H1 (cell line): ENCODE measurements at regions not wholly inside any gene's neighbourhood (a gene's known extent, or its start where the extent isn't known, plus 50 kb on each side); places are given as distances from the start of the nearest gene placed in this dataset.

ENCODE experiments used
- CTCF ChIA-PET: fragments of 300-600 bp; sonication (Branson Sonifier 250); formaldehyde crosslinking; loops from one replicate; lab custom pipeline; 2021; ENCODE audit not compliant: partially characterized antibody; lab: Charles Lee
- POLR2A ChIA-PET: fragments of 300-600 bp; sonication (Branson Sonifier 250); formaldehyde crosslinking; loops from one replicate; lab custom pipeline; 2021; ENCODE audit warnings: inconsistent platforms; ENCODE audit not compliant: partially characterized antibody; lab: Charles Lee
- DNase-seq, 2 experiments: peaks; one replicate each; pipeline versions ENCODE4 v3.0.0 to v3.0.0-alpha.2; 2010 to 2022; ENCODE audit warnings: low spot score in 2 of 2, low read depth in 1 of 2, mixed read lengths in 1 of 2
- FAIRE-seq: peaks from 2 replicates; lab custom pipeline; 2011; peaks lifted over from hg19 to GRCh38; lab: Jason Lieb, UNC
- H2AFZ ChIP-seq: 2 replicates; pipeline ENCODE4 v1.8.1; 2012; ENCODE audit warnings: low read length, inconsistent platforms
- H2AK5ac ChIP-seq: 2 replicates; pipeline ENCODE4 v1.6.1; 2013; ENCODE audit warnings: low read depth, low read length
- H2BK120ac ChIP-seq: replicated peaks from 2 replicates; pipeline ENCODE3; 2013; ENCODE audit warnings: low read depth, low read length, inconsistent platforms
- H2BK12ac ChIP-seq: 2 replicates; pipeline ENCODE4 v1.6.1; 2013; ENCODE audit warnings: low read depth, low read length
- H2BK15ac ChIP-seq: 2 replicates; pipeline ENCODE4 v1.6.1; 2013; ENCODE audit warnings: low read length
- H2BK20ac ChIP-seq: 2 replicates; pipeline ENCODE4 v1.6.1; 2013; ENCODE audit warnings: low read length
- H2BK5ac ChIP-seq: 2 replicates; pipeline ENCODE4 v1.6.1; 2013; ENCODE audit warnings: low read depth, low read length
- H3K14ac ChIP-seq: 2 replicates; pipeline ENCODE4 v1.6.1; 2013; ENCODE audit warnings: inconsistent platforms; ENCODE audit not compliant: insufficient read length
- H3K18ac ChIP-seq: 2 replicates; pipeline ENCODE4 v1.6.1; 2013; ENCODE audit warnings: low read length; ENCODE audit errors: extremely low read depth
- H3K23ac ChIP-seq: 2 replicates; pipeline ENCODE4 v1.6.1; 2013; ENCODE audit warnings: inconsistent platforms; ENCODE audit not compliant: insufficient read length
- H3K23me2 ChIP-seq: 2 replicates; pipeline ENCODE4 v1.6.1; 2013; ENCODE audit warnings: low read depth, low read length
- H3K27ac ChIP-seq: 2 replicates; pipeline ENCODE4 v1.6.1; 2011; ENCODE audit warnings: low read depth, low read length, inconsistent platforms
- H3K27me3 ChIP-seq, 4 experiments: replicated peaks in 1 of 4; 1 replicate in 1 of 4; 2 replicates in 3 of 4; pipeline versions ENCODE4 v1.6.1 to v1.8.1; 2011 to 2013; ENCODE audit warnings: low read length in 3 of 4, mild to moderate bottlenecking in 3 of 4, inconsistent platforms in 2 of 4, mixed read lengths in 2 of 4, moderate library complexity in 1 of 4; ENCODE audit not compliant: control insufficient read depth in 3 of 4, insufficient read depth in 3 of 4; ENCODE audit errors: extremely low read depth in 1 of 4
- H3K36me3 ChIP-seq, 4 experiments: 2 replicates each; pipeline versions ENCODE4 v1.6.1 to v1.8.1; 2011 to 2013; ENCODE audit warnings: mild to moderate bottlenecking in 4 of 4, low read length in 3 of 4, moderate library complexity in 2 of 4, control low read depth in 1 of 4, inconsistent platforms in 1 of 4; ENCODE audit not compliant: insufficient read depth in 4 of 4, control insufficient read depth in 2 of 4
- H3K4ac ChIP-seq: replicated peaks from 2 replicates; pipeline ENCODE3; 2013; ENCODE audit warnings: low read length, low read depth, mixed read lengths, inconsistent platforms; ENCODE audit not compliant: insufficient read length
- H3K4me1 ChIP-seq, 4 experiments: replicated peaks in 1 of 4; 1 replicate in 1 of 4; 2 replicates in 3 of 4; pipeline versions ENCODE4 v1.6.1 to v1.8.1; 2011 to 2013; ENCODE audit warnings: low read length in 3 of 4, inconsistent platforms in 2 of 4, mixed read lengths in 1 of 4; ENCODE audit not compliant: insufficient read depth in 4 of 4, control insufficient read depth in 3 of 4
- H3K4me2 ChIP-seq, 2 experiments: 2 replicates each; pipeline versions ENCODE4 v1.6.1 to v1.8.1; 2011 to 2013; ENCODE audit warnings: low read depth in 2 of 2, low read length in 2 of 2, control low read depth in 1 of 2, inconsistent platforms in 1 of 2, mild to moderate bottlenecking in 1 of 2; ENCODE audit not compliant: insufficient read depth in 1 of 2
- H3K4me3 ChIP-seq, 4 experiments: fragments of 200-600, 300-600 bp in 1 of 4; sonication (generic), shearing (Covaris generic), sonication (Bioruptor Twin) in 1 of 4; 2 replicates each; pipeline versions ENCODE4 v1.5.1 to v1.8.1; 2011 to 2016; ENCODE audit warnings: low read length in 4 of 4, low read depth in 3 of 4, control low read depth in 2 of 4, inconsistent platforms in 2 of 4, mild to moderate bottlenecking in 2 of 4, mixed read lengths in 1 of 4, moderate library complexity in 1 of 4; ENCODE audit not compliant: insufficient read depth in 2 of 4; ENCODE audit errors: extremely low read depth in 1 of 4
- H3K56ac ChIP-seq: replicated peaks from 2 replicates; pipeline ENCODE3; 2013; ENCODE audit warnings: low read depth, mild to moderate bottlenecking, mixed read lengths, low read length, inconsistent platforms; ENCODE audit not compliant: insufficient read length
- H3K79me1 ChIP-seq: 2 replicates; pipeline ENCODE4 v1.6.1; 2013; ENCODE audit warnings: low read depth, low read length, control low read depth
- H3K79me2 ChIP-seq, 2 experiments: 2 replicates each; pipeline versions ENCODE4 v1.6.1 to v1.8.1; 2012 to 2013; ENCODE audit warnings: low read length in 2 of 2, mild to moderate bottlenecking in 2 of 2, inconsistent platforms in 1 of 2; ENCODE audit not compliant: insufficient read depth in 2 of 2, control insufficient read depth in 1 of 2
- H3K9ac ChIP-seq, 4 experiments: replicated peaks in 1 of 4; 1 replicate in 1 of 4; 2 replicates in 3 of 4; pipeline versions ENCODE4 v1.6.1 to v1.8.1; 2011 to 2013; ENCODE audit warnings: low read depth in 3 of 4, low read length in 3 of 4, control low read depth in 2 of 4, mild to moderate bottlenecking in 2 of 4, moderate library complexity in 2 of 4, inconsistent platforms in 1 of 4; ENCODE audit errors: extremely low read depth in 1 of 4
- H3K9me3 ChIP-seq, 2 experiments: 2 replicates each; pipeline versions ENCODE4 v1.6.1 to v1.8.1; 2012 to 2013; ENCODE audit warnings: mild to moderate bottlenecking in 2 of 2, moderate library complexity in 2 of 2, control low read depth in 1 of 2, inconsistent platforms in 1 of 2, low read depth in 1 of 2, low read length in 1 of 2, mixed read lengths in 1 of 2; ENCODE audit not compliant: insufficient read depth in 2 of 2
- H4K20me1 ChIP-seq, 2 experiments: replicated peaks in 1 of 2; 2 replicates each; pipeline versions ENCODE3 to v1.8.1; 2011 to 2013; ENCODE audit warnings: inconsistent platforms in 2 of 2, low read length in 2 of 2, mild to moderate bottlenecking in 1 of 2; ENCODE audit not compliant: insufficient read depth in 2 of 2, control insufficient read depth in 1 of 2
- H4K5ac ChIP-seq: 2 replicates; pipeline ENCODE4 v1.6.1; 2013; ENCODE audit warnings: low read length, low read depth, mixed read lengths, inconsistent platforms; ENCODE audit not compliant: insufficient read length
- H4K8ac ChIP-seq: 2 replicates; pipeline ENCODE4 v1.8.0; 2013; ENCODE audit warnings: mild to moderate bottlenecking, moderate library complexity, low read length, inconsistent platforms; ENCODE audit not compliant: insufficient read depth; ENCODE audit errors: extremely low read depth
- H4K91ac ChIP-seq: replicated peaks from 2 replicates; pipeline ENCODE3; 2013; ENCODE audit warnings: low read length, mixed read lengths, inconsistent platforms; ENCODE audit not compliant: insufficient read length
- BCL11A ChIP-seq, 2 experiments: IDR thresholded peaks; one replicate each; pipeline ENCODE4 v1.6.1; 2011; ENCODE audit warnings: low read depth in 2 of 2, low read length in 2 of 2, mild to moderate bottlenecking in 2 of 2
- CEBPB ChIP-seq: IDR thresholded peaks from 2 replicates; pipeline ENCODE4 v1.6.1; 2012; ENCODE audit warnings: low read depth, low read length
- CHD2 ChIP-seq: IDR thresholded peaks from 2 replicates; pipeline ENCODE4 v1.6.1; 2012; ENCODE audit warnings: low read length, improper control_type of control experiment
- CREB1 ChIP-seq: IDR thresholded peaks from 2 replicates; pipeline ENCODE4 v1.6.1; 2012; ENCODE audit warnings: inconsistent platforms
- CTBP2 ChIP-seq: IDR thresholded peaks from 2 replicates; pipeline ENCODE4 v1.7.0; 2011; ENCODE audit warnings: borderline replicate concordance, mild to moderate bottlenecking, moderate library complexity, mixed read lengths, low read length; ENCODE audit not compliant: insufficient read depth, insufficient read length
- FOSL1 ChIP-seq: IDR thresholded peaks from 2 replicates; pipeline ENCODE4 v1.6.1; 2011; ENCODE audit warnings: mild to moderate bottlenecking, low read depth, low read length, moderate library complexity; ENCODE audit not compliant: insufficient read depth
- HDAC6 ChIP-seq: IDR thresholded peaks from one replicate; pipeline ENCODE4 v1.7.1; 2012; ENCODE audit warnings: low read depth, mild to moderate bottlenecking, inconsistent platforms, low read length, moderate library complexity
- KDM4A ChIP-seq: IDR thresholded peaks from one replicate; pipeline ENCODE4 v1.7.1; 2012; ENCODE audit warnings: low read depth, mild to moderate bottlenecking, moderate library complexity, low read length, inconsistent platforms; ENCODE audit not compliant: severe bottlenecking
- MAFK ChIP-seq: IDR thresholded peaks from 2 replicates; pipeline ENCODE4 v1.6.1; 2012; ENCODE audit warnings: low read depth, mild to moderate bottlenecking, improper control_type of control experiment, low read length
- PHF8 ChIP-seq: fragments of 200-600 bp; sonication (generic); conservative IDR thresholded peaks from 2 replicates; pipeline ENCODE4 v1.7.1; 2012; ENCODE audit warnings: low read depth, mild to moderate bottlenecking, inconsistent platforms, low read length, moderate library complexity
- POLR2A ChIP-seq, 2 experiments: IDR thresholded peaks; 1 replicate in 1 of 2; 2 replicates in 1 of 2; pipeline ENCODE4 v1.6.1; 2011; ENCODE audit warnings: low read depth in 2 of 2, low read length in 2 of 2, mild to moderate bottlenecking in 2 of 2; ENCODE audit errors: control extremely low read depth in 1 of 2
- POLR2AphosphoS5 ChIP-seq: IDR thresholded peaks from 2 replicates; pipeline ENCODE4 v1.6.1; 2011; ENCODE audit warnings: low read depth, low read length
- POU5F1 ChIP-seq: IDR thresholded peaks from 2 replicates; pipeline ENCODE4 v1.6.1; 2011; ENCODE audit warnings: low read depth, mild to moderate bottlenecking, low read length, moderate library complexity
- SIN3A ChIP-seq, 2 experiments: IDR thresholded peaks in 1 of 2; conservative IDR thresholded peaks in 1 of 2; 2 replicates each; pipeline ENCODE4 v1.6.1; 2011 to 2012; ENCODE audit warnings: low read length in 2 of 2, improper control_type of control experiment in 1 of 2, low read depth in 1 of 2, mild to moderate bottlenecking in 1 of 2
- SP2 ChIP-seq: IDR thresholded peaks from 2 replicates; pipeline ENCODE4 v1.6.1; 2012; ENCODE audit warnings: mild to moderate bottlenecking, low read length, inconsistent platforms
- TEAD4 ChIP-seq: IDR thresholded peaks from 2 replicates; pipeline ENCODE4 v1.6.1; 2012; ENCODE audit warnings: low read depth, low read length, inconsistent platforms, mixed read lengths
- WGBS, 2 experiments: shearing (Covaris generic) in 1 of 2; methylation state at CpG; one replicate each; pipeline versions ENCODE4 v1.1.6 to v1.1.7; 2013 to 2015; ENCODE audit warnings: low lambda C conversion rate in 2 of 2, mixed read lengths in 2 of 2, inconsistent platforms in 1 of 2, low coverage in 1 of 2, missing lambda C conversion rate in 1 of 2; ENCODE audit not compliant: insufficient replicate concordance in 2 of 2, insufficient coverage in 1 of 2, insufficient read length in 1 of 2; ENCODE audit errors: extremely low coverage in 1 of 2, missing lambda C conversion rate in 1 of 2; 5-methylcytosine and 5-hydroxymethylcytosine counted together
- TF ChIP-seq, protein P1 (sequence below): IDR thresholded peaks from 2 replicates; pipeline ENCODE4 v1.6.1; 2012; ENCODE audit warnings: inconsistent platforms

DNA sequence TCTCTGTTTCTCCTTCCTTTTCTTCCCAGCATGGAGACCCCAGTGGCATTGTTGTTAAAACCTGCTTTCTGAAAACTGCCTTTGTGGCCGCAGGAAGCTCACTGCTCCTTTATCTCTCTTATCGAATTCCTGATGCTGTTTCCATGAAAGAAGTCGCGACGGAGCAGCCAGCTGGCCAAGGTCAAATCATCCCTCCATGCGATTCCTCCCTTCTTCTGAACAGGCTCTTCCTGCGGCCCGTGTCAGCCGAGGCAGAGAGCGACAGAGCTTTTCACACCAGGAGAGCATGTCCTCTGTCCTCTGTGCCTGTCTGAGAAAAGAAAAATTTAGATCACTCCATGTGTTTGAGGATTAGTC is 242.1 kb upstream of the PITRM1 start:
- Histone ChIP-seq H3K27me3 (no peaks in the 10 kb centered on the region), H3K18ac (no peak overlapping the region), H3K9me3 (no peaks in the 10 kb centered on the region), H3K4ac (no peak overlapping the region), H2BK5ac (no peak overlapping the region), H3K23ac (no peak overlapping the region), H2BK15ac (no peak overlapping the region), H3K4me1 (no peaks in the 10 kb centered on the region), H4K20me1 (no peaks in the 10 kb centered on the region), H3K9ac (no peak overlapping the region), H4K5ac (no peak overlapping the region), H3K79me2 (no peaks in the 10 kb centered on the region), H3K27ac (no peak overlapping the region), H2BK20ac (no peak overlapping the region), H3K56ac (no peak overlapping the region), H3K23me2 (no peaks in the 10 kb centered on the region), H3K14ac (no peak overlapping the region), H2AK5ac (no peak overlapping the region), H4K8ac (no peak overlapping the region), H2BK120ac (no peak overlapping the region), H3K79me1 (no peaks in the 10 kb centered on the region), H3K4me3 (no peak overlapping the region), H3K4me2 (no peak overlapping the region), H2BK12ac (no peak overlapping the region), H3K36me3 (no peaks in the 10 kb centered on the region), H4K91ac (no peak overlapping the region), H2AFZ (no peak overlapping the region)
- WGBS, 2 experiments: 81% methylated on average over 10 of the region's 10 CpGs; no CpG with 5 or more reads in 1 of the 2 experiments
- DNase-seq (no peak), FAIRE-seq (no peak)
- ChIA-PET CTCF (no interaction called here), POLR2A (no interaction called here)
- TF ChIP-seq POLR2A (IDR thresholded peaks at IDR 0.05; ENCODE audit: control extremely low read depth in 1 of 2, low read depth in 2 of 2, low read length in 2 of 2) (no peak), POLR2AphosphoS5 (no peak), KDM4A (no peak), SIN3A (conservative IDR thresholded peaks at IDR 0.05 in 1 of 2, IDR thresholded peaks at IDR 0.05 in 1 of 2; ENCODE audit: low read depth in 1 of 2, low read length in 2 of 2) (no peak), CEBPB (no peak), CREB1 (no peak), MAFK (no peak), CHD2 (no peak), HDAC6 (no peak), CTBP2 (no peak), POU5F1 (no peak), TEAD4 (no peak), SP2 (no peak), FOSL1 (no peak), PHF8 (no peak), BCL11A (IDR thresholded peaks at IDR 0.05; ENCODE audit: low read depth in 2 of 2, low read length in 2 of 2) (no peak)
- TF ChIP-seq, protein P1, sequence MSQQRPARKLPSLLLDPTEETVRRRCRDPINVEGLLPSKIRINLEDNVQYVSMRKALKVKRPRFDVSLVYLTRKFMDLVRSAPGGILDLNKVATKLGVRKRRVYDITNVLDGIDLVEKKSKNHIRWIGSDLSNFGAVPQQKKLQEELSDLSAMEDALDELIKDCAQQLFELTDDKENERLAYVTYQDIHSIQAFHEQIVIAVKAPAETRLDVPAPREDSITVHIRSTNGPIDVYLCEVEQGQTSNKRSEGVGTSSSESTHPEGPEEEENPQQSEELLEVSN: no peak
